Lower leg skin (tissue), 4 donors: ENCODE measurements at regions not wholly inside any gene's neighbourhood (a gene's known extent, or its start where the extent isn't known, plus 50 kb on each side); places are given as distances from the start of the nearest gene placed in this dataset.

ENCODE experiments used
- DNase-seq, 2 donors: peaks; one replicate each; pipeline ENCODE4 v3.0.0-alpha.2; 2019; ENCODE audit warnings: low spot score in 2 of 2
- H3K4me3 ChIP-seq: fragments of 200-600 bp; sonication (generic); 2 replicates; pipeline ENCODE4 v1.5.1; 2017; ENCODE audit warnings: mild to moderate bottlenecking, low read depth; ENCODE audit not compliant: poor library complexity, severe bottlenecking
- POLR2A ChIP-seq, 2 donors: fragments of 450-650 bp; IDR thresholded peaks; one replicate each; pipeline ENCODE4 v1.6.1; 2016 to 2017; ENCODE audit warnings: antibody characterized with exemption in 2 of 2, mild to moderate bottlenecking in 1 of 2, moderate library complexity in 1 of 2
- WGBS, 2 donors: methylation state at CpG; one replicate each; pipeline ENCODE4 v1.1.5; 2018; 5-methylcytosine and 5-hydroxymethylcytosine counted together
- intact Hi-C: fragments of 100-400 bp; cut with DNase I; formaldehyde crosslinking; loops from one replicate; pipeline ENCODE4 v1.15.0; 2023; ENCODE audit warnings: low total_unique reads
- TF ChIP-seq, protein P1 (sequence below), 3 donors: fragments of 450-650 bp; IDR thresholded peaks; one replicate each; pipeline ENCODE4 v1.5.1; 2016; ENCODE audit warnings: antibody characterized with exemption in 3 of 3, mild to moderate bottlenecking in 3 of 3, moderate library complexity in 2 of 3

DNA sequence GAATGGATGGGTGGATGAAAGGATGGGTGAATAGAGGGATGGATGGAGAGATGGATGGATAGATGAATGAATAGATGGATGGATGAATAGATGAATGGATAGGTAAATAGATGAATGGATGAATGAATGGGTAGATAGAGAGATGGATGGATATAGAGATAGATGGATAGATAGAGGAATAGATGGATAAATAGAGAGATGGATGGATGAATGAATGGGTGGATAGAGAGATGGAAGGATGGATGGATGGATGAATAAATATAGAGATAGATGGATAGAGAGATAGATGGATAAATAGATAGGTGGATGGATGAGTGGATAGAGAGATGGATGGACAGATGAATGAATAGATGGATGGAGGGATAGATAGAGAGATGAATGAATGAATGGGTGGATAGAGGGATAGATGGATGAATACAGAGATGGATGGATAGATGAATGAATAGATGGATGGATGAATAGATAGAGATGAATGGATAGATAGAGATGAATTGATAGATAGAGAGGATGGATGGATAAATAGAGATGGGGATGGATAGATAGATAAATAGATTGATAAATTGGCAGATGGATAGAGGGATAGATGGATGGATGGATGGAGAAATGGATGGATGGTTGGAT, 106.7 kb upstream of the SOX1 start:
- intact Hi-C loops: no loop called here
- H3K4me3 ChIP-seq: no peak overlapping the region
- TF ChIP-seq POLR2A (IDR thresholded peaks at IDR 0.05): no peak
- TF ChIP-seq, protein P1, sequence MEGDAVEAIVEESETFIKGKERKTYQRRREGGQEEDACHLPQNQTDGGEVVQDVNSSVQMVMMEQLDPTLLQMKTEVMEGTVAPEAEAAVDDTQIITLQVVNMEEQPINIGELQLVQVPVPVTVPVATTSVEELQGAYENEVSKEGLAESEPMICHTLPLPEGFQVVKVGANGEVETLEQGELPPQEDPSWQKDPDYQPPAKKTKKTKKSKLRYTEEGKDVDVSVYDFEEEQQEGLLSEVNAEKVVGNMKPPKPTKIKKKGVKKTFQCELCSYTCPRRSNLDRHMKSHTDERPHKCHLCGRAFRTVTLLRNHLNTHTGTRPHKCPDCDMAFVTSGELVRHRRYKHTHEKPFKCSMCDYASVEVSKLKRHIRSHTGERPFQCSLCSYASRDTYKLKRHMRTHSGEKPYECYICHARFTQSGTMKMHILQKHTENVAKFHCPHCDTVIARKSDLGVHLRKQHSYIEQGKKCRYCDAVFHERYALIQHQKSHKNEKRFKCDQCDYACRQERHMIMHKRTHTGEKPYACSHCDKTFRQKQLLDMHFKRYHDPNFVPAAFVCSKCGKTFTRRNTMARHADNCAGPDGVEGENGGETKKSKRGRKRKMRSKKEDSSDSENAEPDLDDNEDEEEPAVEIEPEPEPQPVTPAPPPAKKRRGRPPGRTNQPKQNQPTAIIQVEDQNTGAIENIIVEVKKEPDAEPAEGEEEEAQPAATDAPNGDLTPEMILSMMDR (IDR thresholded peaks at IDR 0.05): no peak
- DNase-seq: no peak

DNA sequence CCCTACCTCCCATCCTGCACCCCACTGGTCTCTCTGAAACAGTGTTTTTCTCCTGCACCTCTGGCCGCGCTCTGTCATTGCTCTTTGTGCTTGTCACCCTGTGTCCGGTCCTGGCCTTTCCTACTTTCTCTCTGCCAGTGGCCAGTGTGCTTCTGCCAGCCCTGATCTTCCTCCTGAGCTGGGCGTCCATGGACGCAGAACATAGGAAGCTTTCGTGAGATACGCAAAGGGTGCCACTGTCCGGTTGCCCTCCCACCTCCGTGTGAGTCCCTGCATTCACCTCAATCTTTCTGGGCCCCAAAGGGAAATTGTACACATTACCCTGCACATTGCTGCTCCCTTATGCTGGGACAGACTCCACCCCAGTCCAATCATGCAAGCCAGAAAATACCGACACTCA, 105.7 kb upstream of the SOX1 start:
- DNase-seq: peak in 1 of 2 donors; percentile 72
- no peak overlapping the region for H3K4me3 ChIP-seq
- no peak for TF ChIP-seq POLR2A (IDR thresholded peaks at IDR 0.05)
- TF ChIP-seq, protein P1 (IDR thresholded peaks at IDR 0.05): no peak
- WGBS, 2 donors: 89 to 92% methylated on average over 10 of the region's 10 CpGs
- intact Hi-C loops: no loop called here

- WGBS, 2 donors: 85 to 91% methylated on average over 11 of the region's 11 CpGs
- no peak overlapping the region for H3K4me3 ChIP-seq
- DNase-seq: peak in 1 of 2 donors; percentile 67
- intact Hi-C loops: no loop called here
- no peak for TF ChIP-seq POLR2A (IDR thresholded peaks at IDR 0.05)
- TF ChIP-seq, protein P1 (IDR thresholded peaks at IDR 0.05): no peak
Observed at GRCh38 chr13:111961651-111962192, 105.2 kb upstream of the SOX1 start.

DNA sequence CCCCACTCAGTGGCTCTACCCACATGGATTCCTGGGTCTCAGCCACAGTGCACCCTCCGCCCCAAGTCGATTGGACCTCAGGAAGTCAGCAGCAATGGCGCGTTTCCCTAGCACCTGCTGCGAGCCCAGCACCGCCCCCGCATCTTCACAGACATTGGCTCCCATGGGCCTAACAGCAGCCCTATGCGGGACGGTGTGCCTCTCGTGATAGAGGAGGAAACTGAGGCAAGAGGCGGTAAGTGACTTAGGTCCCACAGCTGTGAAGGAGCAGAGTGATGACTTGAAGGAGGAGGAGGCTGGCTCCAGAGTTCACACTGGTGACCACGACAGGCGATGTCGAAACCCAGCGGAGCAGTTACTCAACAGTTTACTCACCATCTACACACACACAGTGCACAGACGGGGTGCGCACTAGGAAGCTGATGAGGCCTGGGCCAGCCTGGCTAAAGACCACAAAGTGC, 104.5 kb upstream of the SOX1 start:
- intact Hi-C loops: no loop called here
- DNase-seq: peak in 1 of 2 donors; percentile 82
- H3K4me3 ChIP-seq: no peak overlapping the region
- WGBS, 2 donors: 90 to 91% methylated on average over 17 of the region's 17 CpGs
- TF ChIP-seq, protein P1 (IDR thresholded peaks at IDR 0.05): no peak
- no peak for TF ChIP-seq POLR2A (IDR thresholded peaks at IDR 0.05)

DNA sequence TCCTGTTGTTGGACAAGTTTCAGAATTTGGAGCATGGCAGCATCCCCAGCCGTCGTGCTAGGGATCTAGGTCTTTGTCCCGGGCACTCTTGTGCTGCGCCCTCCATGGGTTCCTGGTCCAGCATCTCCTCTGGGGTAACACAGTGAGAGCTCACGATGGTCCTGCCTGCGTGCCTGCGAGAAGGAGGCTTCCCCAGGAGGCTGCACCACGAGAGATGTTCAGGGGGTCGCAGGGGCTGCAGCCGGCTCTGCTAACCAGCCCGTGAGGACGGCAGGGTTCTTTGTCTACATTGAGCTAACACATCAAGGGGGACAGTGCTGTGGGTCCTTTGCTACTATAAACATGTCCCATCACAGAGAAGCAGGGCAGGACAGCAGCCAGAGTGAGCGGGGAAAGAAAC, 103.9 kb upstream of the SOX1 start:
- DNase-seq: peak in 1 of 2 donors; percentile 75
- WGBS, 2 donors: 89 to 91% methylated on average over 13 of the region's 13 CpGs
- intact Hi-C loops: no loop called here
- H3K4me3 ChIP-seq: no peak overlapping the region
- TF ChIP-seq POLR2A (IDR thresholded peaks at IDR 0.05): no peak
- TF ChIP-seq, protein P1 (IDR thresholded peaks at IDR 0.05): no peak
